Globus pallidus (tissue), 1 donor: ENCODE measurements at regions not wholly inside any gene's neighbourhood (a gene's known extent, or its start where the extent isn't known, plus 50 kb on each side); places are given as distances from the start of the nearest gene placed in this dataset.
A peak's percentile ranks its signal among the peaks of the same experiment; 100 is the strongest.

Experiments used
- DNase-seq: peaks from one replicate; pipeline ENCODE4 v3.0.0-alpha.2; 2015; ENCODE audit warnings: low spot score

GRCh38 chr7:48703466-48703865, 220.9 kb upstream of the CDC14C start:
- DNase-seq = no peak

GRCh38 chr7:48708122-48708521, 216.2 kb upstream of the CDC14C start:
- DNase-seq = no peak

- no peak for DNase-seq
Observed at GRCh38 chr7:48708635-48709034, 215.7 kb upstream of the CDC14C start.

DNA sequence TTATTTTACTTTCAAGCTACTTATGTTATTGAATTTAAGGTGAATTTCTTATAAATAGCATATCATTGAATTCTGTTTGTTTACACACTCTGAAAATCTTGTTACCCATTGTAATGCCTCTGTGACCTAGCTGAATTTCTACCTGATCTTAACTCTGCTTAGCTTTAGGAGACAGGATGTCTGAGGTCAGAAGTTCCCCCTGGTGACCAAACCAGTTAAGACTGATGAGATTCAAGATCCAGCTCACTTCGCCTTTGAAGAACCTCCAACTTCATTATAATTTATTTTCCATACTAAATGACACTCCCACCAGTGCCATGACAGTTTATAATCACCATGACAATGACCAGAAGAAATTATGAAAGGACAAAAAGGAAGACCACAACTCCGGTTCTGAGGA, 213.4 kb upstream of the CDC14C start:
- DNase-seq = no peak

DNA sequence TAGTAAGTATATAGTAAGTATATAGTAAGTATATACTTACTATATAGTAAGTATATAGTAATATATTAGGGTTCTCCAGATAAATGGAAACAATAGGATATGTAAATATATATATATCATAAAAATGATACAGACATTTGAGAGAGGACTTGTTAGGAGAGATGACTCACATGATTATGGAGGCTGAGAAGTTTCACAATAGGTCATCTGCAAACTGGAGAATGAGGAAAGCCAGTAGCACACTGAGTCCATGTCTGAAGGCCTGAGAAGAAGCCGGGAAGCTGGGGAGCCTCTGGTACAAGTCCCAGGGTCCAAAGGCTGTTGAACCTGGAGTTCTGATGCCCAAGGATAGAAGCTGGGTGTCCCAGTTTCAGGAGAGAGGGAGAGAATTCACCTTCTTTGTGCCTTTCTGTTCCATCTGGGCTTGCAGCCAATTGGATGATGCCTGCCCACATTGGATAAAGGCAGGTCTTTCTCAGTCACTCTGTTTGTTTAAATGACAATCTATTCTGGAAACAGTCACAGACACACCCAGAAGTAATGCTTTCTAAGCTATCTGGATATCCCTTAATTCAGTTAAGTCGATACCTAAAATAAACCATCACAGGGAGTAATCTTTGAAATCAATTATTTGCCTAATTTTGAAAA, 205.5 kb upstream of the CDC14C start:
- DNase-seq = no peak

GRCh38 chr7:48728799-48729198, 195.5 kb upstream of the CDC14C start:
- DNase-seq = no peak

GRCh38 chr7:48734695-48735406, 189.5 kb upstream of the CDC14C start:
- no peak for DNase-seq

DNA sequence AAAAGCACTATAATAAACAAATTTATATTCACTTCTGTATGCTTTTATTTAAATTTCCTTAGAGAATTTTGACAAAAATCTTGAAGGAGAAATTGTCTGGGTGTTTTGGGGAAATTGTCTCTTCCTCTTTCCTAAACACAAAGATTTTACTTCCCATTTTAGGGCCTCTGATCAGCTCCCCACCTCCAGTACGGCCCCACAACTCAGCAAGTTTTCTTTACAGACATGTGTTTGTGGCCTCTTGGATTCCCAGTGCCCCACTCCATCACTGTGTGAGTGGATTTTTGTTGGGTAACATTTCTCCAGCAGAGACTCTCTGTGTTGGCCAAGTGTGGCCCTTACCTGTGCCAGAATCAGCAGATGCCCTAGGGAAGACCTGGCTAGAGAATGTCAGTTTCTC, 182.8 kb upstream of the CDC14C start:
- DNase-seq = peak; percentile 34

DNA sequence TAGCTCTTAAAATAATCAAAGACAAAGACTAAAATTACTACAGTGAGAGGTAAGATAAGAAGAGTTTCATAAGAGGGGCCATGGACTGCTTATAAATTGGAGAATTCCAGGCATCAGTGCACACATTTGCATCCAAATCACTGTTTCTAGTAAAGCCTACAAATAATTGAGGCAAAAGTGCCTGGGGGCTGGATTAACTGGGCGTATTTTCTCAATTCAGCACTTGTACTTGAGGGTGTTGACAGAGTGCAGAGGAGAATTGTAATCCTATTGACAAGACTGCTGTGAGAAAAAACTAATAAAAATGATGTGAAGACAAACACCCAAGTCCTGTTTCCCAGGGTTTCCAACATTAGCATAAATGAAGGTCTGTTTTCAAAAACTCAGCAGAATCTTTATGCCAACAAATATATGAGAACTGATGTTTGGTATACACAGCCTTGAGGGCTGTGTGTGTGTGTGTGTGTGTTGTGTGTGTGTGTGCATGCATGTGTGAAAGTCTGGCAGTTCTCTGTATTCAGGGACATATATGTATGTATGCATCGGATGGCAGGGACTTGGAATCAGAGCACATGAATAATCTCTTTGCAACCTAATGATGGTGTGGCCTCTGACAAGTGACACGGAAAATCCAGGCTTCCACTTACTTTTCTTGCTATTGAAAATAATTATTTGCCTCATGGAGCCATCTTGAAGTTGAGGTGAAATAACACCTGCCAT, 182.1 kb upstream of the CDC14C start:
- DNase-seq = no peak

- no peak for DNase-seq
Observed at GRCh38 chr7:48748081-48748833, 176.1 kb upstream of the CDC14C start.

GRCh38 chr7:48755061-48755555, 169.2 kb upstream of the CDC14C start:
- no peak for DNase-seq

DNA sequence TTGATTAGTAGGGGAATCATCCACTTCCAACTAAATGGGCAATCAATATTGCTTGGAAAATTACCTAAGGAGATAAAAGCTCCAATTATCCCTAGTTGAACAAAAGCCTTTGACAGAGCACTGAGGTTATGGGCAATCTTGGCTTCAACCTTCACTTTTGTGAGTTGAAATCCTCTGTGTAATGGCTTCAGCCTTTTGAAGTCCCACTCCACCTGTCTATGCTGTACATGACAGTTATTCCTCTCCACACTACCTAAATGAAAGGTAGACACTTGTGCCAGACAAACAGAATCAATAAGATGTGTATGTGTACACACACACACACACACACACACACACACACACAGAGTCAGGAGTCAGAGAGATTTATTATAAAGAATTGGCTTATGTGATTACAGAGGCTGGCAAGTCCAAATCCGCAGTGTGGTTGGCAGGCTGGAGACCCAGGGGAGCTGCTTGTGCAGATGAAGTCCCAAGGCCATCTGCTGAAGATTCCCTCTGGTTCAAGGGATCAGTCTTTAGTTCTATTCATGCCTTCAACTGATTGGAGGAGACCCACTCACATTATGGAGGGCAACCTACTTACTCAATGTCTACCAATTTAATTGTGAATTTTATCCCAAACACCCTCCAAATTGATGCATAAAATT, 164.8 kb upstream of the CDC14C start:
- no peak for DNase-seq

GRCh38 chr7:48760528-48761265, 163.7 kb upstream of the CDC14C start:
- no peak for DNase-seq

GRCh38 chr7:48780862-48781261, 143.5 kb upstream of the CDC14C start:
- no peak for DNase-seq

DNA sequence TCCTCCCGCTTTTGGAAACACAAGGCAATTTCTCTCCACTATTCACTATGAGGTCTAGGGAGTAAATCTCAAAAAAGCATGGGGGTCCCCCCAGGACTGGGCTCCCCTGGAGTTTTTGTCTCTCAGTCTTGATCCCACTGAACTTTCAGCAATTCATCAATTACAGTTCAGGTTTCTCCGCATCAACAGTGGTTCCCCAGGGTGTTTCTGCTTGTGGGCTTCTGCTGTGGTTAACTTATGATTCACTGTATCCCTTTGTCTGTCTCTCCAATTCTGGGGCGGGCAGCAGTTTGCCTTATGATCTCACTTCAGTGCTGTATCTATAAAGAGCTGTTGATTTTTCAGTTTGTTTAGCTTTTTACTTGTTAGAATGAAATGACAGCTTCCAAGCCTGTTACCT, 142.6 kb upstream of the CDC14C start:
- no peak for DNase-seq

DNA sequence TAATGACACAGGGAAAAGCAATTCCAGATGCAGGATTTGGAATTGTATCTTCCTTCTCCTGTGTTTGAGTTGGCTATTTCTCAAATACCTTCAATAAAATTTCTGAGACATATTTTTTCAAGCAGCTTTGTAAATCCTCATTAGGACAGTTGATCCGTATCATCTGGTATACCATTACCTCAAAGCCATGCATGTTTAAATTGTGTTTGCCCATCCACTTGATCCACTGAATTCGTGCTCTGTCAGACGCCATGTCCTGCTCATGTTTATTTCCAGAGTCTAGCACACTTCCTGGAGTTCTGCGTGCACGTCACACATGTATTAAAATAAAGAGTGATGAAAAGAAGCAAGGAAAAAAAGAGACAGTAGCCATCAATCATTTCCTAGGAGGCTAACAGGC, 141.8 kb upstream of the CDC14C start:
- DNase-seq = no peak

- no peak for DNase-seq
Observed at GRCh38 chr7:48786951-48787350, 137.4 kb upstream of the CDC14C start.

DNA sequence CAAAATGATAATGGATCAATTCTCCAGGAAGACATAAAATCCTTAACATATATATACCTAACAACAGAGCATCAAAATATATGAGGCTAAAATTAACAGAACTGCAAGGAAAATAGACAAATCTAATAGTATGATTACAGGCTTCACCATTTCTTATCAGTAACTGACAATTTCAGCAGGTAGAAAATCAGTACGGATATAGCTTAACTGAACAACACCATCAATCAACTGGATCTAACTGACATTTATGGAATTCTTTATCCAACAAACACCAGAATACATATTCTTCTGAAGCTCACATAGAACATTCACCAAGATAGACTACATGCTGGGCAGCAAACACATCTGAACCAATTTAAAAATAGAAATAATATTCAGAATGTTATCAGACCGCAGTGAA, 121.1 kb upstream of the CDC14C start:
- DNase-seq = no peak

GRCh38 chr7:48806731-48807130, 117.6 kb upstream of the CDC14C start:
- DNase-seq = no peak

DNA sequence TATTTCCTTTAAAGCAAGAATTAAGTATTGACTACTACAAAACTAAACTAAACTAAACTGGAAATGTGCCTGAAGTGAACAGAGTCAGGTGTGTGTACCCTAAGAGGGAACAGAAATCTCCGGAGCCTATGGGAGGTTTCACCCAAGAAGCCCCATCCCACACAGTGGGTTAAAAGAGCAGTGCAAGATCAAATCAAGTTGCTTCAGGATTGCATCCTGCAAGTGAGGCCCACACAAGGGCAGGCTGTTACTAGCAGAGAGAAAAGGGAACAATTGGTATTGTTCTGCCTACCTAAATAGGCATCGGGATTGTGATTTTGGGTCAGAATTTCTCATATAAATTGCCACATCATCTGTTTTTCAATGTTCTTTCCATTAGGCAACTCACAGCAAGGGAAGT, 113.3 kb upstream of the CDC14C start:
- no peak for DNase-seq

- DNase-seq = no peak
Observed at GRCh38 chr7:48813472-48813871, 110.9 kb upstream of the CDC14C start.
